Activated T-cell treated with anti-CD3 and anti-CD28 coated beads, Interleukin-2, amount 50 U/mL, for 72 hours (primary cell): ENCODE measurements at regions not wholly inside any gene's neighbourhood (a gene's known extent, or its start where the extent isn't known, plus 50 kb on each side); places are given as distances from the start of the nearest gene placed in this dataset.

Experiments used
- ATAC-seq, 2 donors: fragments of 150-1000 bp; cut with Tn5 transposase; replicated peaks in 1 of 2; 2 replicates each; pipeline ENCODE4 v1.10.0; 2021; ENCODE audit warnings: moderate library complexity in 2 of 2, mild to moderate bottlenecking in 1 of 2
- DNase-seq, 2 donors: peaks; one replicate each; pipeline ENCODE4 v3.0.0; 2021 to 2022; ENCODE audit warnings: mixed read lengths in 1 of 2
- H3K27ac Mint-ChIP-seq: one replicate; pipeline ENCODE4 v1.8.0; 2022; ENCODE audit warnings: mild to moderate bottlenecking, moderate library complexity, mixed read lengths
- H3K27me3 Mint-ChIP-seq: one replicate; pipeline ENCODE4 v1.8.0; 2022; ENCODE audit warnings: low read depth, mixed read lengths
- H3K36me3 Mint-ChIP-seq, 2 donors: one replicate each; pipeline ENCODE4 v1.8.0; 2022; ENCODE audit warnings: mixed read lengths in 2 of 2, mild to moderate bottlenecking in 1 of 2; ENCODE audit not compliant: insufficient read depth in 2 of 2
- H3K4me1 Mint-ChIP-seq: one replicate; pipeline ENCODE4 v1.8.0; 2022; ENCODE audit warnings: low read depth, mixed read lengths
- H3K4me3 Mint-ChIP-seq, 2 donors: one replicate each; pipeline ENCODE4 v1.8.0; 2022; ENCODE audit warnings: mild to moderate bottlenecking in 2 of 2, mixed read lengths in 2 of 2, moderate library complexity in 2 of 2
- H3K9me3 Mint-ChIP-seq, 2 donors: one replicate each; pipeline ENCODE4 v1.8.0; 2022; ENCODE audit warnings: mixed read lengths in 2 of 2

DNA sequence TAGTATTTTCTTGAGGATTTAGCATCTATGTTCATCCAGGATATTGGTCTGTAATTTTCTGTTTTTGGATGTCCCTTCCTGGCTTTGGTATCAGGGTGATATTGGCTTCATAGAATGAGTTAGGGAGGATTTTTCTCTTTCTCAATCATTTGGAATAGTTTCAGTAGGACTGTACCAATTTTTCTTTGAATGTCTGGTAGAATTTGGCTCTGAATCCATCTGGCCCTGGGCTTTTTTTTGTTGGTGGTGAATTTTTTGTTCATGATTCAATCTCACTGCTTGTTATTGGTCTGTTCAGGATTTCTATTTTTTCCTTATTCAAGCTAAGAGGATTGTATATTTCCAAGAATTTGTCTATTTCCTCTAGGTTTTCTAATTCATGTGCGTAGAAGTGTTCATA is 192.7 kb downstream of the KIF20B start:
- no peaks in the 10 kb centered on the region for H3K9me3 Mint-ChIP-seq
- H3K4me1 Mint-ChIP-seq: no peaks in the 10 kb centered on the region
- no peak overlapping the region for H3K4me3 Mint-ChIP-seq
- no peaks in the 10 kb centered on the region for H3K36me3 Mint-ChIP-seq
- H3K27me3 Mint-ChIP-seq: no peaks in the 10 kb centered on the region
- ATAC-seq (no peak), DNase-seq (no peak)
- H3K27ac Mint-ChIP-seq: no peak overlapping the region

DNA sequence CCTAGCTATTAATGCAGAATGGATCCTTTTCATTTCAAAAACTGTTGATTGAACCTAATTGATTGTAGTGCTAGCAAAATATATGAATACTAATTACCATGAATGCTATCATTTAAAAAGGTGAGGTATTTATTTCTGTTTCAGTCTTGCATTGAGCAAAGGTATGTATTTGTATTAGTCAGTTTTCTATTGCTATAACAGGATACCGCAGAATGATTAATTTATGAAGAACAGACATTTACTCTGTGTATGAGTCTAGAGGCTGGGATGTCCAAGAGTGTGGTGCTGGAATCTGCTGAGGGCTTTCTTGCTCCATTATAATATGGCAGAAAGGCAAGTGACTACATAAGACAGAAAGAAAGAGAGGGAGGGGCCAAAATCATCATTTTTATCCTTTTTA is 199.2 kb downstream of the KIF20B start:
- no peak overlapping the region for H3K4me3 Mint-ChIP-seq
- peaks cover 12% of the 10 kb centered on the region for H3K27me3 Mint-ChIP-seq
- DNase-seq: no peak
- H3K36me3 Mint-ChIP-seq: no peaks in the 10 kb centered on the region
- peak in 1 of 2 donors; percentile 50 for ATAC-seq
- no peak overlapping the region for H3K27ac Mint-ChIP-seq
- no peaks in the 10 kb centered on the region for H3K4me1 Mint-ChIP-seq
- H3K9me3 Mint-ChIP-seq: no peaks in the 10 kb centered on the region

DNA sequence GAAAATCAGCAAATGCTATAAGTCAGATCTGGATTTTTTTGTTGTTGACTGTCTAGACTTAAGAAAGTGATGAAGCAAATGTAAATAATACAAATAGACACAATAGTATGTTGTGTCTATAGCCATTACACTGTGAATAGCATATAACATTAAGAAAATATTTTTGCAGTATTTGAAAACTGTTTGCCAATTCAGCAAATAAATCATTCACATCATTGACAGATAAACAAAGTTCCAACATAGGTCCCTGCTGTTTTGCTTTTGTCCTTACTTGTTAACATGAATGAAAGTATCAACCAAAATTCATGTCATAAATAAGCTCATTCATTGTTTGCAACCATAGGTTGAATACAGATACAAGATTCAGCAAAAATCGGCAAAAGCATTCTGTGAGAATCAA is 200.5 kb downstream of the KIF20B start:
- ATAC-seq: no peak
- Mint-ChIP-seq H3K4me1 (no peaks in the 10 kb centered on the region), H3K36me3 (no peaks in the 10 kb centered on the region), H3K27ac (no peak overlapping the region), H3K27me3 (peaks cover 12% of the 10 kb centered on the region), H3K4me3 (no peak overlapping the region), H3K9me3 (no peaks in the 10 kb centered on the region)
- DNase-seq: no peak

DNA sequence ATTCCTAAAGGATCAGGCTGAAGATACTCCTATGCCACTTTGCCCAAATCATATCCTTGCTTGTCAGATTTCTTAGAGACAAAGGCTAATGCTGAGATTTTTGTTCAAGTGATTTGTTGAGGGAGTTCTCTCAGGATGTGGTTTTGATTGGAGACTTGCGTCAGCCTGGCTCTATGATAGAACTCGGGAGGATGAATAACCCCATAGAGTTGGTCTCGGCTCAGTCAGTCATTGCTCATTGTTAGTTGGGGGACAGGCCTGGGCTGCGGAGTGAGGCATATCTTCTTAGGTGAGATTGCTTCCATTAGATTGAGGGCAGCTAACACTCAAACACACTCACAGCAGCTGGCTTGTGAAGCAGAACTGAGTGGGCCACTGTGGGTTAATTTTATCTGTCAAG is 203.4 kb downstream of the KIF20B start:
- DNase-seq (peak; percentile 23 to 26), ATAC-seq (peak; percentile 89 to 96)
- no peak overlapping the region for H3K27ac Mint-ChIP-seq
- no peaks in the 10 kb centered on the region for H3K36me3 Mint-ChIP-seq
- H3K9me3 Mint-ChIP-seq: no peaks in the 10 kb centered on the region
- H3K27me3 Mint-ChIP-seq: peaks cover 20% of the 10 kb centered on the region
- H3K4me3 Mint-ChIP-seq: no peak overlapping the region
- no peaks in the 10 kb centered on the region for H3K4me1 Mint-ChIP-seq

DNA sequence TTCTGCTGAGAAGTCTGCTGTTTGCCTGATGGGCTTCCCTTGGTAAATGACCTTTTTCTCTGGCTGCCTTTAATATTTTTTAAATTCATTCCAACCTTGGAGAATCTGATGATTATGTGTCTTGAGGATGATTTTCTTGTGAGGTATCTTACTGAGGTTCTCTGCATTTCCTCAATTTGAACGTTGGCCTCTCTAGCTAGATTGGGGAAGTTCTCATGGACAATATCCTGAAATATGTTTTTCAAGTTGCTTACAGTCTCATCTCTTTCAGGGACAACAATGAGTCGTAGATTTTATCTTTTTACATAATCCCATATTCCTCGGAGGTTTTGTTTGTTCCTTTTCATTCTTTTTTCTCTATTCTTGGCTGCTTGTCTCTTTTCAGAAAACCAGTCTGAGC is 208.4 kb downstream of the KIF20B start:
- DNase-seq (no peak), ATAC-seq (no peak)
- Mint-ChIP-seq H3K36me3 (no peaks in the 10 kb centered on the region), H3K4me3 (no peak overlapping the region), H3K27ac (no peak overlapping the region), H3K27me3 (peaks cover 24% of the 10 kb centered on the region), H3K9me3 (no peaks in the 10 kb centered on the region), H3K4me1 (no peaks in the 10 kb centered on the region)

DNA sequence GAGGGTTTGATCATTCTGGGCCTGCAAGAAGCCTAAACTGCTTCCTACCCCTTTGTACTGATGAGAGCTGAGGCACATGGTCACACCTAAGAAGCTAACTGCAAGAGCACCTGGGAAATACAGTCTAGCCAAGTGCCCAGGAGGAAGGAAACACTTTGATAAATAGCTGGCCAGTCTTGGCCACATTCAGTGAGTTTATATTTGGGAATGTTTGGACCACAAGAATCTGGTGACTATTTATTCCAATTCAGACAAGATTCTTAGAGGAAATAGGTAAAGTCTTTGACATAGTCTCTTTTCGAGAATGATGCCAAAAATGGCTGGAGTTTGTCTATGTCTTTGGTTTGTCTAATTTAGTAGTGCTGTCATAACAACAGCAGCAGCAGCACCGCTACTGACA is 213.6 kb downstream of the KIF20B start:
- Mint-ChIP-seq H3K27ac (no peak overlapping the region), H3K36me3 (no peaks in the 10 kb centered on the region), H3K4me1 (no peaks in the 10 kb centered on the region), H3K4me3 (no peak overlapping the region), H3K27me3 (peaks cover 11% of the 10 kb centered on the region), H3K9me3 (no peaks in the 10 kb centered on the region)
- DNase-seq (no peak), ATAC-seq (no peak)

DNA sequence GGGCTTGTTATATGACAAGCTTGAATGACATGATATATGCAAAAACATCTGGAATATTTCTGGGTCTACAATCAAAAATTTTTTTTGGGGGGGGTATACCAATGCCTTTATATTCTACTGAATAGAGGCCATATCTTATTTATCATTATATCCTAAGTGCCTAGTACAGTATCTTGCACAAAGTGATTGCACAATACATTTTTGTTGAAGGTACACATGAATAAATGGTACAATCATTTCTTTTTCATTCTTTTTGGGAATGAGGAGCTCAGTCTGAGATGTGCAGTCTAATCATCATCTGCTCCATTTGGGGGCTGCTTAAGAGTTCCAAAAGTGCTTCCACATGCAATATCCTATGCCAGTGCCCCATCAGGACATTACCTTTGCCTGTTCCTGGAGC is 214.6 kb downstream of the KIF20B start:
- Mint-ChIP-seq H3K36me3 (no peaks in the 10 kb centered on the region), H3K9me3 (no peaks in the 10 kb centered on the region), H3K27me3 (peaks cover 10% of the 10 kb centered on the region), H3K4me3 (no peak overlapping the region), H3K4me1 (no peaks in the 10 kb centered on the region), H3K27ac (no peak overlapping the region)
- DNase-seq: no peak
- ATAC-seq: no peak

DNA sequence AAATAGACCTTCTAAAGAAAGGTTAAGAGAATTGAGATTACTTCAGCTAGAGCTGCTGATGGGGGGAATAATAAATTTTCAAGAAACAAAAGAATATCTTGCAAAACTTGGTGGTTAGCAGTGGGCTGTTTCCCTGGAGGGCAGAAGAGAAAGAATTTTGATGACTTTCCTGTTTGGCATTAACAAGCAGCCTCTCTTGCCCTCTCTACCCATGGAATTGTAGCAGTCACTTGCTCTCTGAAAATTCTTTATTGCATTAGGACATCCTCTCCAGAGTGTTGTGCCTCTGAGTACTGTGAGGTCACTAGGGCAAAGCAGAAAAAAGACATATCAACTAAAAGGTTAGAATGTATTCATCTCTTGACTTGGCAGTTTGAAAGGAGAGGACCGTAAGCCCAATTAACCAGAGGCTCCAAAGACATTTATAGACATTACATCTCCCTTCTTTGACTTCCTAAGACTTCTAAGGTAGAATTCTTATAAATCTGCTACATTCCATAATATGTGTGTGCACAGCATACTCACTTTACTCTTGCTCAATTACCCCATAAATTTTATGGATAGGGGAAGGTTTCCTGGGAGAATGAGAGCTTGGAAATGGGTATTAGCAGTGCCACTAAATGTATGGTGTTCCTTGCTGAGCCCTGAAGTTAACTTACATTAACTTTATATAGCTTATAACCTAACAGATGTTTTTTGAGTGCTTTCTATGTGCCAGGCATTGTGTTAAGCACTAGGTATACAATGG is 215.3 kb downstream of the KIF20B start:
- no peak overlapping the region for H3K27ac Mint-ChIP-seq
- H3K9me3 Mint-ChIP-seq: no peaks in the 10 kb centered on the region
- H3K36me3 Mint-ChIP-seq: no peaks in the 10 kb centered on the region
- ATAC-seq: no peak
- peaks cover 3% of the 10 kb centered on the region for H3K27me3 Mint-ChIP-seq
- no peak overlapping the region for H3K4me3 Mint-ChIP-seq
- no peaks in the 10 kb centered on the region for H3K4me1 Mint-ChIP-seq
- no peak for DNase-seq

DNA sequence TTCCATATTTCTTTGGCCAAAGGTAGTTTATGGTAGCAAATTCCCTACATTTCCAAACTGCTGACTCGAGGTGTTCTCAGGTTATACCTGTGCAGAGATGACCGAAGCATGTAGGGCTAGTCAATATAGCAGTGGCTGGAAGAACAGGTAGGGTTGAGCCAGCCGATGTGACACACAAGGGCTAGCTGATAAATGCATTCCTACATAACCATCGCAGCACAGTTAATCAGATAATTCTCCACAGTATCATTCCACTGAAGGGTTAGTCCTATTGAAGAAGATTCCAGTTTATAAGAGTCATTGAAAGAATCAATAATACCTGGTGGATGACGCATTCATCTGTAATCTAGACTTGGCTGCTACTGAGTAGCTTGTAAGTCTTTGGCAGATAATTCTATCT is 220.0 kb downstream of the KIF20B start:
- Mint-ChIP-seq H3K36me3 (no peaks in the 10 kb centered on the region), H3K9me3 (no peaks in the 10 kb centered on the region), H3K4me1 (no peaks in the 10 kb centered on the region), H3K27ac (no peak overlapping the region), H3K27me3 (no peaks in the 10 kb centered on the region), H3K4me3 (no peak overlapping the region)
- ATAC-seq: no peak
- no peak for DNase-seq

DNA sequence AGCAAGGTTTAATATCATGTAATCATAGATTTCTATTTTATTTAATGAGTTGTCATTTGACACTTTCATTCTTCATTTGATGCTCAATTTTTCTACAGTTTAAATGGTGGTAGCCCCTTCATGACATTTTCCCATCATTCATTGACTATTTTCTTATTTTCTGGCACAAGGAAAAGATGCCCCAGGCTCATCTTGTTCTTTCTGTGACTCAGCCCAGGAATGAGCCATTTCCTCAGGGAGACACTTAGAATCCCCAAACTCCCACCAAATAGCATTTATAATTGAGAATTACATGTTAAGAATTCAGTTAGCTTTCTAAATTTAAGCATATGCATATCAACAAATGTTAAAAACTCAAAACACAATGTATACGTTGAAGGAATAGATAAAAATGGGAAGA is 222.3 kb downstream of the KIF20B start:
- Mint-ChIP-seq H3K4me3 (no peak overlapping the region), H3K27ac (no peak overlapping the region), H3K27me3 (no peaks in the 10 kb centered on the region), H3K36me3 (no peaks in the 10 kb centered on the region), H3K4me1 (no peaks in the 10 kb centered on the region), H3K9me3 (no peaks in the 10 kb centered on the region)
- DNase-seq (no peak), ATAC-seq (no peak)

DNA sequence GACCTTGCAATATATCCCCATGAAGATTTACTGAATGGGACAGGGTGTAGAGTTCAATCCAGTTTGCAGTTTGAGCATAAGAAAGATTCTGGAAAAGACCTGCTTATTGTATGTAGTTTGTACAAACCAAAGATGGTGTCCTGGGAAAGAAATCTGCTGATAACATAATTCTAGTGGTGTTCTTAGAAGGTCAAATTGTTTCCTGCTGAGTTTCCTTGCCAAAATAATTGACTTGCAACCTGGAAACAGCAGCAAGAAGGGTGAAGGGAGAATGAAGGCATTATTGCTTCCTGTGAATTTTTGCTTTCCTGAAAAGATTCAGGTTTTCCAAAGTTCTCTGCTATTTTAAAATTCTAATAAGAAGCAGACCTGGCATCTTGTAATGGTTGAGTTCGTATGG is 222.9 kb downstream of the KIF20B start:
- no peaks in the 10 kb centered on the region for H3K4me1 Mint-ChIP-seq
- ATAC-seq (no peak), DNase-seq (no peak)
- no peaks in the 10 kb centered on the region for H3K9me3 Mint-ChIP-seq
- no peaks in the 10 kb centered on the region for H3K27me3 Mint-ChIP-seq
- H3K27ac Mint-ChIP-seq: no peak overlapping the region
- H3K36me3 Mint-ChIP-seq: no peaks in the 10 kb centered on the region
- H3K4me3 Mint-ChIP-seq: no peak overlapping the region

DNA sequence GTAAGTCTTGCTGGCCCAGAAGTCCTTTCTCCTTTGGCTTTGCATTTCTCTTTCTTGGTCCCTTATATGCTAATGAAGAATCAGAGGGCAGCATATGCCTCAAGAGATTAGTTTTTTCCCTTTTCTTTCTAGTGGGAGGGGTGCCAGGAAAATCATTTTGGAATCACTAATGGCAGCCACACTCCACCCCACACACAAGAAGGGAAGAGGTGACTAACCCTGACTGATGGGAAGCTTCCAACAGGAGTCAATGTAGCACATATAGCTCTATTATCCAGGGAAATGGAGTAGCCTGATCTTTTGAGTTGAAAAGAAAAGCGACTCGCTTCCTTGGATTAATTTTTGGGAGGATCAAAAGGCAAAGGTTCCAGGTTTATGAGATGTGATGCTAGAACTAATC is 225.3 kb downstream of the KIF20B start:
- no peak for ATAC-seq
- Mint-ChIP-seq H3K4me1 (no peaks in the 10 kb centered on the region), H3K27ac (no peak overlapping the region), H3K36me3 (no peaks in the 10 kb centered on the region), H3K4me3 (no peak overlapping the region), H3K9me3 (no peaks in the 10 kb centered on the region), H3K27me3 (no peaks in the 10 kb centered on the region)
- DNase-seq: no peak

DNA sequence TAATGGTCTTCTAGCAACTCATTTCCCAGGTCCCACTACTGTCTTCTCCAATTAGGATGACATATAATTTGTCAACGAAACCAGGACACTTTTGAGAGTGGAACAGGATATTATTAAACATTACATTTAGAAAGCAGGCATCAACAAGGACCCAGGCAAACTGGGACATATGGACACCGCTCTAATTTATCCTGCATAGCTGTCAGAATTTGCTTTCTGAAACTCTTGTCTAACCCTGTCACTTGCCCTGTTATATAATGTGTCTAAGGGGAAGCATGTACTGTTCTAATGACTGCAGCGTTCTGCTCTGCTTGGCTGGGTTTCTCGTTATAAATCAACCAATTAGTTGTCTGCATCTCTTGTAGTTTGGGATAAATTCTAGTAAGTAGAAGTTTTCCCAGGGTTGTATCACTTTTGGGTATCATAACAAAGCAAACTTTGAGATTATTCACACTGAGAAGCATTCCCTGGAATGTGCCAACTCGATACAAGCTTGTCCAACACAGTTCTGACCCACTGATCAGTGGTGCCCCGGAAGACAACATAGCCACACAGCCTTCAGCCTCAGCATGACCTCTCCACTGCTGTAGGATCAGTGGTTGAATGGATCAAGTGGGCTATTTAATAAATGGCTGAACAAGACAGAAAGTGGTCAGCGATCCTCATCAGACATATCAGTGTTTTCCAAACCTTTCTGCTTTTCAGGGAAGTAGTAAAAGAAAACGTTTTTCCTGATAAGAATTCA is 228.1 kb downstream of the KIF20B start:
- H3K9me3 Mint-ChIP-seq: peaks cover 0 to 2% of the 10 kb centered on the region in 2 donors
- DNase-seq: no peak

DNA sequence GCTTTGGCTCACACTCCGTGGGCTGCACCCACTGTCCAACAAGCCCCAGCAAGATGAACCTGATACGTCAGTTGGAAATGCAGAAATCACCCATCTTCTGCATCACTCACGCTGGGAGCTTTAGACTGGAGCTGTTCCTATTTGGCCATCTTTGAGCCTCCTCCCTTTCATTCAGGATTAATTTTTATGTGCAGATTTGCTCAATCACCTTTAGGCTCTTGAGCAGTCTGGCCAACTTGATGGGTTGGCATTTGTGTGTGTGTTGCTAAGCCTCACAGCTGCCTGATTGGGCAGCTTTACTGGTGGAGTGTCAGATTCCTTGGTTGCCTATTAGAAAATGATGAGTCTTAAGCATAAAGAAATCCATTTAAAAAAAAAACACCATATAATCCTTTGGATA is 236.1 kb downstream of the KIF20B start:
- peaks cover 11% of the 10 kb centered on the region for H3K27me3 Mint-ChIP-seq
- no peak for ATAC-seq

More for the DNA sequence above, 228.1 kb downstream of the KIF20B start:
- Mint-ChIP-seq H3K4me3 (no peak overlapping the region), H3K27me3 (no peaks in the 10 kb centered on the region), H3K36me3 (no peaks in the 10 kb centered on the region), H3K27ac (no peak overlapping the region), H3K4me1 (no peaks in the 10 kb centered on the region)
- no peak for ATAC-seq

More for the DNA sequence above, 236.1 kb downstream of the KIF20B start:
- Mint-ChIP-seq H3K4me1 (no peaks in the 10 kb centered on the region), H3K4me3 (no peak overlapping the region), H3K27ac (no peak overlapping the region), H3K36me3 (peaks cover 0 to 1% of the 10 kb centered on the region in 2 donors), H3K9me3 (peaks cover 3 to 6% of the 10 kb centered on the region in 2 donors)
- DNase-seq: no peak
